ENCODE measurements at regions not wholly inside any gene's neighbourhood (a gene's known extent, or its start where the extent isn't known, plus 50 kb on each side); places are given as distances from the start of the nearest gene placed in this dataset.

GRCh38 chr9:92180669-92181181, 65.5 kb upstream of the SPTLC1 start:
- no peak for TF ChIP-seq CTCF (IDR thresholded peaks at IDR 0.05; ENCODE audit: low read depth, low read length, poor library complexity, severe bottlenecking)
- TF ChIP-seq EZH2phosphoT487 (IDR thresholded peaks at IDR 0.05; ENCODE audit: borderline replicate concordance, low read length), result no peak

All from DOHH2 (cell line).